IMR-90 (cell line): ENCODE measurements at regions not wholly inside any gene's neighbourhood (a gene's known extent, or its start where the extent isn't known, plus 50 kb on each side); places are given as distances from the start of the nearest gene placed in this dataset.

Source experiments
- CEBPB ChIP-seq: IDR thresholded peaks from 2 replicates; pipeline ENCODE4 v1.6.1; 2012; ENCODE audit warnings: low read depth, low read length, improper control_type of control experiment
- TF ChIP-seq, protein P1 (sequence below): fragments of 150-350 bp; IDR thresholded peaks from 2 replicates; pipeline ENCODE4 v1.6.1; 2016; ENCODE audit warnings: low read depth, mild to moderate bottlenecking, low read length, moderate library complexity, borderline replicate concordance
- TF ChIP-seq, protein P2 (sequence below): conservative IDR thresholded peaks from 2 replicates; pipeline ENCODE4 v1.5.1; 2012; ENCODE audit warnings: mild to moderate bottlenecking, low read depth, low read length, improper control_type of control experiment

DNA sequence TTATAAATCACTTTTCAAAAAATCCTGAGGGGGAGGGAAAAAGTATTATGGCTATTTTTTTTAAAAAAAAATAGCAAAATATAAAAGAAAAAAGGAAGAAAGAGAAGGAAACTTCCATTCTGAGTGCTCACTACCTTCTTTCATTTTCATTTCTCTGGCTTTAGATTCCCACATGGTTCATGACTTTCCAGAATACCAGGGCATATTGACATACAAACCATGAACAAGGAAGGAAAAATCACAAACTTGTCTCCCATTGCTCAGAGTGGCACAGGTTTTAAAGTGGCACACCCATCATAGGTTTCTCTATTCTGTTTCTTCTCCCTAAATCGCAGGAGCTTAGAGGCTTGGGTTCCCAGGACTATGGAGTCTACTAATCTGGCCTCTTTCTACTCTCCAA, 136.3 kb upstream of the CXXC4 start:
- TF ChIP-seq CEBPB = no peak
- TF ChIP-seq, protein P1, sequence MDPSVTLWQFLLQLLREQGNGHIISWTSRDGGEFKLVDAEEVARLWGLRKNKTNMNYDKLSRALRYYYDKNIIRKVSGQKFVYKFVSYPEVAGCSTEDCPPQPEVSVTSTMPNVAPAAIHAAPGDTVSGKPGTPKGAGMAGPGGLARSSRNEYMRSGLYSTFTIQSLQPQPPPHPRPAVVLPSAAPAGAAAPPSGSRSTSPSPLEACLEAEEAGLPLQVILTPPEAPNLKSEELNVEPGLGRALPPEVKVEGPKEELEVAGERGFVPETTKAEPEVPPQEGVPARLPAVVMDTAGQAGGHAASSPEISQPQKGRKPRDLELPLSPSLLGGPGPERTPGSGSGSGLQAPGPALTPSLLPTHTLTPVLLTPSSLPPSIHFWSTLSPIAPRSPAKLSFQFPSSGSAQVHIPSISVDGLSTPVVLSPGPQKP = no peak
- TF ChIP-seq, protein P2, sequence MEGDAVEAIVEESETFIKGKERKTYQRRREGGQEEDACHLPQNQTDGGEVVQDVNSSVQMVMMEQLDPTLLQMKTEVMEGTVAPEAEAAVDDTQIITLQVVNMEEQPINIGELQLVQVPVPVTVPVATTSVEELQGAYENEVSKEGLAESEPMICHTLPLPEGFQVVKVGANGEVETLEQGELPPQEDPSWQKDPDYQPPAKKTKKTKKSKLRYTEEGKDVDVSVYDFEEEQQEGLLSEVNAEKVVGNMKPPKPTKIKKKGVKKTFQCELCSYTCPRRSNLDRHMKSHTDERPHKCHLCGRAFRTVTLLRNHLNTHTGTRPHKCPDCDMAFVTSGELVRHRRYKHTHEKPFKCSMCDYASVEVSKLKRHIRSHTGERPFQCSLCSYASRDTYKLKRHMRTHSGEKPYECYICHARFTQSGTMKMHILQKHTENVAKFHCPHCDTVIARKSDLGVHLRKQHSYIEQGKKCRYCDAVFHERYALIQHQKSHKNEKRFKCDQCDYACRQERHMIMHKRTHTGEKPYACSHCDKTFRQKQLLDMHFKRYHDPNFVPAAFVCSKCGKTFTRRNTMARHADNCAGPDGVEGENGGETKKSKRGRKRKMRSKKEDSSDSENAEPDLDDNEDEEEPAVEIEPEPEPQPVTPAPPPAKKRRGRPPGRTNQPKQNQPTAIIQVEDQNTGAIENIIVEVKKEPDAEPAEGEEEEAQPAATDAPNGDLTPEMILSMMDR = no peak
